IMR-90 (cell line): ENCODE measurements at regions not wholly inside any gene's neighbourhood (a gene's known extent, or its start where the extent isn't known, plus 50 kb on each side); places are given as distances from the start of the nearest gene placed in this dataset.

Experiments used
- ATAC-seq: fragments of 200-7000 bp; cut with Tn5 transposase; 2 replicates; pipeline ENCODE4 v1.9.1; 2020; ENCODE audit warnings: low read depth, mild to moderate bottlenecking, moderate library complexity
- BruUV-seq: library from RNA; stranded (reverse); fragments of 400-500 nt; replicated peaks from 2 replicates; lab custom pipeline; 2021; lab: Mats Ljungman, UMichigan
- CTCF ChIA-PET: fragments of 300-600 bp; formaldehyde crosslinking; extraction: SDS; loops from one replicate; lab custom pipeline; 2021; ENCODE audit warnings: antibody characterized with exemption; lab: Yijun Ruan, JAX
- POLR2A ChIA-PET: fragments of 300-600 bp; sonication (Branson Sonifier 250); formaldehyde crosslinking; loops from one replicate; lab custom pipeline; 2022; ENCODE audit warnings: antibody characterized with exemption; ENCODE audit not compliant: unreplicated experiment; lab: Charles Lee
- DNase-seq: peaks from one replicate; pipeline ENCODE4 v3.0.0; 2013
- H2AFZ ChIP-seq: replicated peaks from 2 replicates; pipeline ENCODE3; 2013; ENCODE audit warnings: low read length, mild to moderate bottlenecking; ENCODE audit not compliant: poor library complexity
- H2AK5ac ChIP-seq: 2 replicates; pipeline ENCODE4 v1.6.1; 2013; ENCODE audit warnings: low read depth, low read length, inconsistent platforms
- H2AK9ac ChIP-seq: replicated peaks from 2 replicates; pipeline ENCODE3; 2013; ENCODE audit warnings: mild to moderate bottlenecking, low read depth, low read length, moderate library complexity; ENCODE audit not compliant: poor library complexity
- H2BK120ac ChIP-seq: 2 replicates; pipeline ENCODE4 v1.6.1; 2013; ENCODE audit warnings: low read depth, low read length, inconsistent platforms
- H2BK15ac ChIP-seq: 3 replicates; pipeline ENCODE4 v1.6.1; 2013; ENCODE audit warnings: low read depth, low read length, inconsistent platforms
- H2BK20ac ChIP-seq: 2 replicates; pipeline ENCODE4 v1.6.1; 2013; ENCODE audit warnings: low read depth, mild to moderate bottlenecking, inconsistent platforms, low read length, moderate library complexity
- H2BK5ac ChIP-seq: 2 replicates; pipeline ENCODE4 v1.6.1; 2013; ENCODE audit warnings: mild to moderate bottlenecking, low read depth, low read length, inconsistent platforms; ENCODE audit not compliant: poor library complexity, severe bottlenecking
- H3K14ac ChIP-seq: replicated peaks from 2 replicates; pipeline ENCODE4 v1.6.1; 2013; ENCODE audit warnings: low read depth, low read length, inconsistent platforms
- H3K18ac ChIP-seq: 2 replicates; pipeline ENCODE4 v1.6.1; 2013; ENCODE audit warnings: low read depth, low read length, control low read depth
- H3K23ac ChIP-seq: 2 replicates; pipeline ENCODE4 v1.6.1; 2013; ENCODE audit warnings: low read depth, low read length, inconsistent platforms
- H3K27ac ChIP-seq: 2 replicates; pipeline ENCODE4 v1.5.1; 2013; ENCODE audit warnings: mild to moderate bottlenecking, control low read depth, low read length; ENCODE audit not compliant: insufficient read depth
- H3K27me3 ChIP-seq: 2 replicates; pipeline ENCODE4 v1.6.1; 2013; ENCODE audit warnings: low read length; ENCODE audit not compliant: control insufficient read depth, insufficient read depth
- H3K36me3 ChIP-seq: 2 replicates; pipeline ENCODE4 v1.6.1; 2013; ENCODE audit warnings: low read length, mixed read lengths; ENCODE audit not compliant: control insufficient read depth, insufficient read depth
- H3K4ac ChIP-seq: 2 replicates; pipeline ENCODE4 v1.6.1; 2013; ENCODE audit warnings: low read depth, low read length, inconsistent platforms
- H3K4me1 ChIP-seq: 2 replicates; pipeline ENCODE4 v1.6.1; 2013; ENCODE audit warnings: low read length, mixed read lengths; ENCODE audit not compliant: control insufficient read depth, insufficient read depth
- H3K4me2 ChIP-seq: 2 replicates; pipeline ENCODE4 v1.6.1; 2013; ENCODE audit warnings: low read depth, mild to moderate bottlenecking, control low read depth, low read length, moderate library complexity
- H3K4me3 ChIP-seq: 2 replicates; pipeline ENCODE4 v1.5.1; 2013; ENCODE audit warnings: low read depth, mild to moderate bottlenecking, control low read depth, low read length, moderate library complexity; ENCODE audit not compliant: insufficient read depth
- H3K56ac ChIP-seq: 2 replicates; pipeline ENCODE4 v1.6.1; 2013; ENCODE audit warnings: low read length, inconsistent platforms; ENCODE audit not compliant: insufficient read depth; ENCODE audit errors: extremely low read depth
- H3K79me1 ChIP-seq, 2 experiments: 2 replicates each; pipeline ENCODE4 v1.6.1; 2013; ENCODE audit warnings: low read length in 2 of 2, inconsistent platforms in 1 of 2, low read depth in 1 of 2
- H3K9ac ChIP-seq: 2 replicates; pipeline ENCODE4 v1.6.1; 2013; ENCODE audit warnings: low read depth, low read length, control low read depth
- H3K9me1 ChIP-seq: 2 replicates; pipeline ENCODE4 v1.6.1; 2013; ENCODE audit warnings: low read length, inconsistent platforms; ENCODE audit not compliant: insufficient read depth
- H3K9me3 ChIP-seq: 2 replicates; pipeline ENCODE4 v1.6.1; 2013; ENCODE audit warnings: low read length; ENCODE audit not compliant: control insufficient read depth, insufficient read depth
- H4K20me1 ChIP-seq: 2 replicates; pipeline ENCODE4 v1.6.1; 2013; ENCODE audit warnings: low read length, inconsistent platforms; ENCODE audit not compliant: insufficient read depth
- H4K5ac ChIP-seq: 2 replicates; pipeline ENCODE4 v1.6.1; 2013; ENCODE audit warnings: mild to moderate bottlenecking, low read depth, low read length, control low read depth
- H4K8ac ChIP-seq, 2 experiments: 2 replicates each; pipeline ENCODE4 v1.6.1; 2013; ENCODE audit warnings: low read depth in 2 of 2, low read length in 2 of 2, control low read depth in 1 of 2, inconsistent platforms in 1 of 2
- H4K91ac ChIP-seq: 2 replicates; pipeline ENCODE4 v1.6.1; 2013; ENCODE audit warnings: low read depth, low read length, inconsistent platforms; ENCODE audit not compliant: insufficient read depth
- BHLHE40 ChIP-seq: fragments of 150-350 bp; IDR thresholded peaks from 2 replicates; pipeline ENCODE4 v1.6.1; 2016; ENCODE audit warnings: mild to moderate bottlenecking, low read depth, low read length
- CEBPB ChIP-seq: IDR thresholded peaks from 2 replicates; pipeline ENCODE4 v1.6.1; 2012; ENCODE audit warnings: low read depth, low read length, improper control_type of control experiment
- FOS ChIP-seq: fragments of 150-350 bp; IDR thresholded peaks from 2 replicates; pipeline ENCODE4 v1.6.1; 2016; ENCODE audit warnings: low read depth, low read length
- MAZ ChIP-seq: IDR thresholded peaks from 2 replicates; pipeline ENCODE4 v1.6.1; 2012; ENCODE audit warnings: low read depth, mild to moderate bottlenecking, low read length, improper control_type of control experiment, moderate library complexity, borderline replicate concordance
- MXI1 ChIP-seq: IDR thresholded peaks from 2 replicates; pipeline ENCODE4 v1.6.1; 2012; ENCODE audit warnings: low read depth, mild to moderate bottlenecking, low read length, moderate library complexity, borderline replicate concordance
- POLR2A ChIP-seq: IDR thresholded peaks from 2 replicates; pipeline ENCODE4 v1.6.1; 2012; ENCODE audit warnings: mild to moderate bottlenecking, low read depth, low read length
- RFX5 ChIP-seq: IDR thresholded peaks from 2 replicates; pipeline ENCODE4 v1.8.0; 2012; ENCODE audit warnings: low read depth, mild to moderate bottlenecking, low read length, moderate library complexity
- SMC3 ChIP-seq: fragments of 150-350 bp; IDR thresholded peaks from 2 replicates; pipeline ENCODE4 v1.6.1; 2016; ENCODE audit warnings: low read depth, mild to moderate bottlenecking, antibody characterized with exemption, low read length, moderate library complexity
- WGBS, 2 experiments: methylation state at CpG; one replicate each; pipeline versions ENCODE4 v1.1.5 to v1.1.7; 2013; ENCODE audit warnings: missing lambda C conversion rate in 2 of 2; ENCODE audit not compliant: insufficient read length in 1 of 2; ENCODE audit errors: extremely low coverage in 2 of 2; 5-methylcytosine and 5-hydroxymethylcytosine counted together
- dilution Hi-C: fragments of 300-500 bp; cut with HindIII; formaldehyde crosslinking; loops from one replicate; pipeline ENCODE4 v1.14.3; 2018; ENCODE audit warnings: low sequenced_read_pairs; ENCODE audit not compliant: unreplicated experiment
- in situ Hi-C: fragments of 300-500 bp; cut with MboI; formaldehyde crosslinking; loops from 3 replicates; pipeline ENCODE4 v1.14.3; 2019; ENCODE audit warnings: low sequenced_read_pairs, inconsistent platforms, mixed read lengths
- intact Hi-C: fragments of 100-400 bp; cut with micrococcal nuclease; formaldehyde crosslinking; loops from 2 replicates; pipeline ENCODE4 v1.10.0; 2022
- TF ChIP-seq, protein P1 (sequence below): fragments of 150-350 bp; IDR thresholded peaks from 2 replicates; pipeline ENCODE4 v1.6.1; 2016; ENCODE audit warnings: low read depth, mild to moderate bottlenecking, low read length, moderate library complexity, borderline replicate concordance
- TF ChIP-seq, protein P2 (sequence below): fragments of 150-350 bp; IDR thresholded peaks from 2 replicates; pipeline ENCODE4 v1.6.1; 2017; ENCODE audit warnings: mild to moderate bottlenecking, antibody characterized with exemption, low read length, low read depth
- TF ChIP-seq, protein P3 (sequence below): conservative IDR thresholded peaks from 2 replicates; pipeline ENCODE4 v1.5.1; 2012; ENCODE audit warnings: mild to moderate bottlenecking, low read depth, low read length, improper control_type of control experiment

DNA sequence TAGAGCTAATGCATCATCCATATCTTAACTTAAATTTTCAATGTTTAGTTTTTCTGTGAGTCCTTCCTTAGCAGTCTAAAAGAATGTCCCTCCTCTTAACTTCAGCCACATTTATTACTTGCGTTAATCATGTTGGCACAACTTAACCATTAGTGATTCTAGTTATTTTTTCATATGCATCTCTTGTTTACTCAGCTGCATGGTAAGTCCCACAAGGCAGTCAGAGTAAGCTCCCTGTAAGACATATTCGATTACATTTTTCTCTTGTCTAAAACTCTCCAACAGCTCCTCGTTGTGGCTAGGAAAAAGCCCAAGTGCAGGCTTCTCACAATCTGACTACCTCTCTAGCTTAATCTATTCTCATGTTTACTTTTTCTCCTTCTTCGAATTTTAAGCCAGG lies 2045.3 kb upstream of the PIK3C3 start:
- intact Hi-C loops, result no loop called here
- Histone ChIP-seq H2BK20ac (no peak overlapping the region), H3K56ac (no peak overlapping the region), H2BK5ac (no peak overlapping the region), H4K20me1 (no peaks in the 10 kb centered on the region), H3K4me3 (no peak overlapping the region), H2BK120ac (no peak overlapping the region), H2BK15ac (no peak overlapping the region), H3K4me1 (no peaks in the 10 kb centered on the region), H4K91ac (no peak overlapping the region), H3K18ac (no peak overlapping the region), H3K27me3 (no peaks in the 10 kb centered on the region), H3K4ac (no peak overlapping the region), H2AK9ac (no peak overlapping the region), H2AK5ac (no peak overlapping the region), H3K27ac (no peak overlapping the region), H3K9me1 (no peaks in the 10 kb centered on the region), H2AFZ (no peak overlapping the region), H3K9me3 (no peaks in the 10 kb centered on the region), H4K5ac (no peak overlapping the region), H3K36me3 (no peaks in the 10 kb centered on the region), H4K8ac (no peak overlapping the region), H3K14ac (no peak overlapping the region), H3K79me1 (no peaks in the 10 kb centered on the region), H3K23ac (no peak overlapping the region), H3K9ac (no peak overlapping the region), H3K4me2 (no peak overlapping the region)
- no peak for TF ChIP-seq BHLHE40
- no peak for TF ChIP-seq RFX5
- TF ChIP-seq, protein P1, sequence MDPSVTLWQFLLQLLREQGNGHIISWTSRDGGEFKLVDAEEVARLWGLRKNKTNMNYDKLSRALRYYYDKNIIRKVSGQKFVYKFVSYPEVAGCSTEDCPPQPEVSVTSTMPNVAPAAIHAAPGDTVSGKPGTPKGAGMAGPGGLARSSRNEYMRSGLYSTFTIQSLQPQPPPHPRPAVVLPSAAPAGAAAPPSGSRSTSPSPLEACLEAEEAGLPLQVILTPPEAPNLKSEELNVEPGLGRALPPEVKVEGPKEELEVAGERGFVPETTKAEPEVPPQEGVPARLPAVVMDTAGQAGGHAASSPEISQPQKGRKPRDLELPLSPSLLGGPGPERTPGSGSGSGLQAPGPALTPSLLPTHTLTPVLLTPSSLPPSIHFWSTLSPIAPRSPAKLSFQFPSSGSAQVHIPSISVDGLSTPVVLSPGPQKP, result no peak
- no peak for TF ChIP-seq CEBPB
- no peak for TF ChIP-seq MXI1
- TF ChIP-seq, protein P2, sequence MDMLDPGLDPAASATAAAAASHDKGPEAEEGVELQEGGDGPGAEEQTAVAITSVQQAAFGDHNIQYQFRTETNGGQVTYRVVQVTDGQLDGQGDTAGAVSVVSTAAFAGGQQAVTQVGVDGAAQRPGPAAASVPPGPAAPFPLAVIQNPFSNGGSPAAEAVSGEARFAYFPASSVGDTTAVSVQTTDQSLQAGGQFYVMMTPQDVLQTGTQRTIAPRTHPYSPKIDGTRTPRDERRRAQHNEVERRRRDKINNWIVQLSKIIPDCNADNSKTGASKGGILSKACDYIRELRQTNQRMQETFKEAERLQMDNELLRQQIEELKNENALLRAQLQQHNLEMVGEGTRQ, result no peak
- TF ChIP-seq, protein P3, sequence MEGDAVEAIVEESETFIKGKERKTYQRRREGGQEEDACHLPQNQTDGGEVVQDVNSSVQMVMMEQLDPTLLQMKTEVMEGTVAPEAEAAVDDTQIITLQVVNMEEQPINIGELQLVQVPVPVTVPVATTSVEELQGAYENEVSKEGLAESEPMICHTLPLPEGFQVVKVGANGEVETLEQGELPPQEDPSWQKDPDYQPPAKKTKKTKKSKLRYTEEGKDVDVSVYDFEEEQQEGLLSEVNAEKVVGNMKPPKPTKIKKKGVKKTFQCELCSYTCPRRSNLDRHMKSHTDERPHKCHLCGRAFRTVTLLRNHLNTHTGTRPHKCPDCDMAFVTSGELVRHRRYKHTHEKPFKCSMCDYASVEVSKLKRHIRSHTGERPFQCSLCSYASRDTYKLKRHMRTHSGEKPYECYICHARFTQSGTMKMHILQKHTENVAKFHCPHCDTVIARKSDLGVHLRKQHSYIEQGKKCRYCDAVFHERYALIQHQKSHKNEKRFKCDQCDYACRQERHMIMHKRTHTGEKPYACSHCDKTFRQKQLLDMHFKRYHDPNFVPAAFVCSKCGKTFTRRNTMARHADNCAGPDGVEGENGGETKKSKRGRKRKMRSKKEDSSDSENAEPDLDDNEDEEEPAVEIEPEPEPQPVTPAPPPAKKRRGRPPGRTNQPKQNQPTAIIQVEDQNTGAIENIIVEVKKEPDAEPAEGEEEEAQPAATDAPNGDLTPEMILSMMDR, result no peak
- TF ChIP-seq SMC3, result no peak
- TF ChIP-seq FOS, result no peak
- no peak for TF ChIP-seq POLR2A
- no peak for TF ChIP-seq MAZ
- no CpG with 5 or more reads among the region's 4 CpGs for WGBS, 2 experiments
- in situ Hi-C loops, result no loop called here
- no peak for DNase-seq
- dilution Hi-C loops, result no loop called here
- no peak for ATAC-seq
- ChIA-PET CTCF (interaction anchor here (0.6 kb wide), 2 partner anchors 14 to 120 kb away, joined by 4 read pairs; no protein-coding TSS in a partner anchor), POLR2A (no interaction called here)
- no TSS peak for BruUV-seq
